ENCODE measurements at regions not wholly inside any gene's neighbourhood (a gene's known extent, or its start where the extent isn't known, plus 50 kb on each side); places are given as distances from the start of the nearest gene placed in this dataset.

DNA sequence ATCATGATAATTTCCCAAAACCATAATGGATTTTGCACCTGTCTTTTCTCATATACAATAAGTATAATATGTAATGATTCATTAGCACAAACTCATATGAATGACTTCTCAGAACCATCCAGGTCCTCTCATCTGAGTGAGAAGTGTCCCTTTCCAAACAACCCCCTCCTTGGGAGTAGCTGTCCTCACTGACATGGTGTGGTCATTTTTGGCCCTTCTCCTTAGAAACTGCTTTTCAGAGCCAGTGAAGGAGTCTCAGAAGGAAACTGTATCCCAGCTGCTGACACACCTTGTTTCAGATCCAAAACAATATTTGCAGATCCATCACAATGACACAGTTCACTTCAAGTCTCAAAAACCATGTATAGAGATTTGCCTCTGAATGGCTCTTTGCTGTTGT lies 95.5 kb downstream of the MIS18A start:
- TF ChIP-seq, protein P1, sequence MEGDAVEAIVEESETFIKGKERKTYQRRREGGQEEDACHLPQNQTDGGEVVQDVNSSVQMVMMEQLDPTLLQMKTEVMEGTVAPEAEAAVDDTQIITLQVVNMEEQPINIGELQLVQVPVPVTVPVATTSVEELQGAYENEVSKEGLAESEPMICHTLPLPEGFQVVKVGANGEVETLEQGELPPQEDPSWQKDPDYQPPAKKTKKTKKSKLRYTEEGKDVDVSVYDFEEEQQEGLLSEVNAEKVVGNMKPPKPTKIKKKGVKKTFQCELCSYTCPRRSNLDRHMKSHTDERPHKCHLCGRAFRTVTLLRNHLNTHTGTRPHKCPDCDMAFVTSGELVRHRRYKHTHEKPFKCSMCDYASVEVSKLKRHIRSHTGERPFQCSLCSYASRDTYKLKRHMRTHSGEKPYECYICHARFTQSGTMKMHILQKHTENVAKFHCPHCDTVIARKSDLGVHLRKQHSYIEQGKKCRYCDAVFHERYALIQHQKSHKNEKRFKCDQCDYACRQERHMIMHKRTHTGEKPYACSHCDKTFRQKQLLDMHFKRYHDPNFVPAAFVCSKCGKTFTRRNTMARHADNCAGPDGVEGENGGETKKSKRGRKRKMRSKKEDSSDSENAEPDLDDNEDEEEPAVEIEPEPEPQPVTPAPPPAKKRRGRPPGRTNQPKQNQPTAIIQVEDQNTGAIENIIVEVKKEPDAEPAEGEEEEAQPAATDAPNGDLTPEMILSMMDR (conservative IDR thresholded peaks at IDR 0.05; ENCODE audit: low read depth, low read length), result no peak
- no peak for TF ChIP-seq EZH2 (IDR thresholded peaks at IDR 0.05; ENCODE audit: borderline replicate concordance, low read depth, low read length, poor library complexity, severe bottlenecking)

Measured in A673 (cell line).